ENCODE measurements at regions not wholly inside any gene's neighbourhood (a gene's known extent, or its start where the extent isn't known, plus 50 kb on each side); places are given as distances from the start of the nearest gene placed in this dataset.

DNA sequence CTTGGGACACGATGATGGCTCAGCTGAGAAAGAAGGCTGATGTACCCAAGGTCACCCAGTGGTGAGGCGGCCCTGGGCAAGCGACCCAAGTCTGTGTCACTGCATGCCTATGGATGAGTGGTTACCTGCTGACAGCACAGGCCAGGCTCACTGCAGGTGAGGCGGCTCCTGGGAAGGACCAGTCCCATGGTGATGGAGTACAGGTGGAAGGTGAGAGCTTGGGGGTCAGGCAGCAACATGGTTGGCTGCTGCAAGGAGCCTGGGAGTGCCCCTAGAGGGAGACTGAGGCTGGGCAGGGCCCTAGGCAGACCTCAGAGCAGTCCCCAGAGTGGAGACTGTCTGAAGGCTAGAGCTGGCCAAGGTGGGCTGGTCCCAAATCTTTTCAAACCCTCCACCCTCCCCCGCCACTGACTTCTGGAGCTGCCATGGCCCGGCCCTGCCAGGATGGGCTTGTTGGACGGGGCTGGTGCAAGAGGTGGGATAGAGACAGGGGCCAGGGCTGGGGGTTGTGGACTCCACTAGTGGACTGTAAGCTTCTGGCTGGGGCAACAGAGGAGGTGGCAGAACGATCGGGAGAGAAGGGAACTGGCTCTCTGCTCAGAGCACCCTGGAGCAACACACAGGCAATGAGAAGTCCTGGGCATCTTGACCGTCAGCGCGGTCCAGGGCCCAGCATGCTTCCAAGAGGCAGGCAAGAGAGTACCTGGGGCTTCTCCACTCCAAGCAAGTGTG, 72.5 kb upstream of the SLC6A11 start:
- H3K9ac ChIP-seq = no peak overlapping the region
- H3K27ac ChIP-seq = no peak overlapping the region
- H3K27me3 ChIP-seq (ENCODE audit: insufficient read depth, low read depth) = no peaks in the 10 kb centered on the region
- H2AFZ ChIP-seq (ENCODE audit: low read depth) = no peak overlapping the region
- H4K20me1 ChIP-seq (ENCODE audit: insufficient read depth) = no peaks in the 10 kb centered on the region
- H3K36me3 ChIP-seq (ENCODE audit: insufficient read depth) = no peaks in the 10 kb centered on the region
- no peak overlapping the region for H3K4me3 ChIP-seq (IDR thresholded peaks at IDR 0.05; ENCODE audit: insufficient read depth, low read depth, low read length)
- H3K4me2 ChIP-seq = no peak overlapping the region
- TF ChIP-seq, protein P1, sequence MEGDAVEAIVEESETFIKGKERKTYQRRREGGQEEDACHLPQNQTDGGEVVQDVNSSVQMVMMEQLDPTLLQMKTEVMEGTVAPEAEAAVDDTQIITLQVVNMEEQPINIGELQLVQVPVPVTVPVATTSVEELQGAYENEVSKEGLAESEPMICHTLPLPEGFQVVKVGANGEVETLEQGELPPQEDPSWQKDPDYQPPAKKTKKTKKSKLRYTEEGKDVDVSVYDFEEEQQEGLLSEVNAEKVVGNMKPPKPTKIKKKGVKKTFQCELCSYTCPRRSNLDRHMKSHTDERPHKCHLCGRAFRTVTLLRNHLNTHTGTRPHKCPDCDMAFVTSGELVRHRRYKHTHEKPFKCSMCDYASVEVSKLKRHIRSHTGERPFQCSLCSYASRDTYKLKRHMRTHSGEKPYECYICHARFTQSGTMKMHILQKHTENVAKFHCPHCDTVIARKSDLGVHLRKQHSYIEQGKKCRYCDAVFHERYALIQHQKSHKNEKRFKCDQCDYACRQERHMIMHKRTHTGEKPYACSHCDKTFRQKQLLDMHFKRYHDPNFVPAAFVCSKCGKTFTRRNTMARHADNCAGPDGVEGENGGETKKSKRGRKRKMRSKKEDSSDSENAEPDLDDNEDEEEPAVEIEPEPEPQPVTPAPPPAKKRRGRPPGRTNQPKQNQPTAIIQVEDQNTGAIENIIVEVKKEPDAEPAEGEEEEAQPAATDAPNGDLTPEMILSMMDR (conservative IDR thresholded peaks at IDR 0.05; ENCODE audit: low read depth, low read length) = no peak
- H3K79me2 ChIP-seq (ENCODE audit: insufficient read depth, low read depth) = no peaks in the 10 kb centered on the region
- no peaks in the 10 kb centered on the region for H3K4me1 ChIP-seq (ENCODE audit: low read depth, poor library complexity, severe bottlenecking)

DNA sequence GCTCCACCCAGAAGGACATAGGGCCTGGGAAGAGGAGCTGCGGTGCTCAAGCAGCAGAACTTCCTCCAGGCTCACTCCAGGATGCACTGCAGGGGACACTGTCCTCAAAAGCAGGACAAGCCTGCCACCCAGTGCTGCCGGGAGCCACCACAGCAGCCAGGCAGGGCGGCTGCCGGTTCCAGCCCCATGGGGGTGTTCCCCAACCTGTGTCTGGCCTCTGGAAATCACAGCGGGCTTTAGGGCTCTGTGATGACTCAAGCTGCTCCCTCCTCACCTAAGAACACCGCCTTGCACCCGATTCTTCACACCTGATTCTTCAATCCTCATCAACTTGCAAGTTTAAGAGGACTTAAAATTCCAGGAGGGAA, 71.9 kb upstream of the SLC6A11 start:
- no peak overlapping the region for H3K27ac ChIP-seq
- H3K27me3 ChIP-seq (ENCODE audit: insufficient read depth, low read depth) = no peaks in the 10 kb centered on the region
- no peaks in the 10 kb centered on the region for H4K20me1 ChIP-seq (ENCODE audit: insufficient read depth)
- H3K79me2 ChIP-seq (ENCODE audit: insufficient read depth, low read depth) = no peaks in the 10 kb centered on the region
- no peaks in the 10 kb centered on the region for H3K36me3 ChIP-seq (ENCODE audit: insufficient read depth)
- H3K4me1 ChIP-seq (ENCODE audit: low read depth, poor library complexity, severe bottlenecking) = no peaks in the 10 kb centered on the region
- H3K9ac ChIP-seq = no peak overlapping the region
- no peak overlapping the region for H2AFZ ChIP-seq (ENCODE audit: low read depth)
- H3K4me3 ChIP-seq (IDR thresholded peaks at IDR 0.05; ENCODE audit: insufficient read depth, low read depth, low read length) = no peak overlapping the region
- TF ChIP-seq, protein P1 (conservative IDR thresholded peaks at IDR 0.05; ENCODE audit: low read depth, low read length) = no peak
- no peak overlapping the region for H3K4me2 ChIP-seq

DNA sequence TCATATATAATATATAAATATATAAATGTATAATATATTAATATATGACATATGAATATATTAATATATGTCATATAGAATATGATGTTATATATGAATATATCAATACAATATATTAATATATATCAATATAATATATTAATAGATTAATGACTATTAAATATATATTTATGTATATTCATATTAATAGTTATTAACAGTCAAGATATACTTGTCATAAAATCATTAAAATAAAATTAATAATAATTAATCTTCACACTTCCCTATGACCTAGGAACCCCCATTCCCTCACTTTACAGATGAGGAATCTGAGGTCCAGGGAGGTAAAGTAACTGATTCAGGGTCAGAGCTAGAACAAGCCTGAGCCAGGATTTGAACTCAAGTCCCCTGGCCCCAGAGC, 70.6 kb upstream of the SLC6A11 start:
- Histone ChIP-seq H2AFZ (ENCODE audit: low read depth) (no peak overlapping the region), H3K27me3 (ENCODE audit: insufficient read depth, low read depth) (no peaks in the 10 kb centered on the region), H3K79me2 (ENCODE audit: insufficient read depth, low read depth) (no peaks in the 10 kb centered on the region), H3K4me3 (IDR thresholded peaks at IDR 0.05; ENCODE audit: insufficient read depth, low read depth, low read length) (no peak overlapping the region), H3K4me2 (no peak overlapping the region), H4K20me1 (ENCODE audit: insufficient read depth) (no peaks in the 10 kb centered on the region), H3K27ac (no peak overlapping the region), H3K4me1 (ENCODE audit: low read depth, poor library complexity, severe bottlenecking) (no peaks in the 10 kb centered on the region), H3K9ac (no peak overlapping the region), H3K36me3 (ENCODE audit: insufficient read depth) (no peaks in the 10 kb centered on the region)
- TF ChIP-seq, protein P1 (conservative IDR thresholded peaks at IDR 0.05; ENCODE audit: low read depth, low read length) = no peak

DNA sequence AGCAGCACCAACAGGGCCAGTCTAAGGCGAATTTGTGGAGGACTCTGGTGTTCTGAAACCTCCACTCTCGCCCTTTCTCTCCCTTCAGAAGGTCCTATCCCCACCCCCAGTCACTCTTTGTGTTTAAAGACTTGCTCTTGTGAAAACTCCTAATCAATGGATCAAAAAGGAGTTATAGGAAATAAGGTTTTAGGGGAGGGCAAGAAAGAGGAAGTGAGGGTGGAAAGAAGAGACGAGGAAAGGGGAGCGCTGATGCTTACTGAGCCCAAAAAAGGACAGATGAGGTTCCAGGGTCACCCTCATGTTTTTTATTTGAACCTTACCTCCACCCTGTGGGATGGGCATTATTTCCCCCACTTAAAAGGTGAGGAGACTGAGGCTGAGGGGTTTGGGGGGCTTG, 70.0 kb upstream of the SLC6A11 start:
- TF ChIP-seq, protein P1 (conservative IDR thresholded peaks at IDR 0.05; ENCODE audit: low read depth, low read length) = no peak
- no peak overlapping the region for H3K4me2 ChIP-seq
- no peak overlapping the region for H3K4me3 ChIP-seq (IDR thresholded peaks at IDR 0.05; ENCODE audit: insufficient read depth, low read depth, low read length)
- no peaks in the 10 kb centered on the region for H3K4me1 ChIP-seq (ENCODE audit: low read depth, poor library complexity, severe bottlenecking)
- H3K79me2 ChIP-seq (ENCODE audit: insufficient read depth, low read depth) = no peaks in the 10 kb centered on the region
- H3K27ac ChIP-seq = no peak overlapping the region
- H3K9ac ChIP-seq = no peak overlapping the region
- H3K27me3 ChIP-seq (ENCODE audit: insufficient read depth, low read depth) = no peaks in the 10 kb centered on the region
- no peak overlapping the region for H2AFZ ChIP-seq (ENCODE audit: low read depth)
- H4K20me1 ChIP-seq (ENCODE audit: insufficient read depth) = no peaks in the 10 kb centered on the region
- no peaks in the 10 kb centered on the region for H3K36me3 ChIP-seq (ENCODE audit: insufficient read depth)

All from KMS-11 (cell line).